NT2/D1 (cell line): ENCODE measurements at regions not wholly inside any gene's neighbourhood (a gene's known extent, or its start where the extent isn't known, plus 50 kb on each side); places are given as distances from the start of the nearest gene placed in this dataset.

Experiments
- DNase-seq: peaks from one replicate; pipeline ENCODE4 v3.0.0-alpha.2; 2011; ENCODE audit warnings: low read depth, low spot score
- H3K27me3 ChIP-seq: 2 replicates; pipeline ENCODE4 v1.6.0; 2011; ENCODE audit warnings: mild to moderate bottlenecking; ENCODE audit not compliant: insufficient read length, insufficient read depth
- H3K36me3 ChIP-seq: 2 replicates; pipeline ENCODE4 v1.6.1; 2011; ENCODE audit warnings: mild to moderate bottlenecking, low read length, mixed read lengths; ENCODE audit not compliant: insufficient read depth, insufficient read length
- H3K4me1 ChIP-seq: 2 replicates; pipeline ENCODE4 v1.5.1; 2011; ENCODE audit not compliant: insufficient read depth, insufficient read length
- H3K4me3 ChIP-seq: 2 replicates; pipeline ENCODE4 v1.5.1; 2011; ENCODE audit warnings: low read depth; ENCODE audit not compliant: insufficient read length
- H3K9ac ChIP-seq: 2 replicates; pipeline ENCODE4 v1.6.0; 2011; ENCODE audit warnings: low read depth; ENCODE audit not compliant: insufficient read length
- H3K9me3 ChIP-seq: 2 replicates; pipeline ENCODE4 v1.5.1; 2011; ENCODE audit warnings: mild to moderate bottlenecking, low read length; ENCODE audit not compliant: insufficient read depth
- SUZ12 ChIP-seq: IDR thresholded peaks from 2 replicates; pipeline ENCODE4 v1.6.1; 2011; ENCODE audit not compliant: insufficient read length, insufficient read depth; ENCODE audit errors: extremely low read depth
- YY1 ChIP-seq: IDR thresholded peaks from 2 replicates; pipeline ENCODE4 v1.6.1; 2011; ENCODE audit not compliant: insufficient read length, insufficient read depth
- ZNF274 ChIP-seq: IDR thresholded peaks from 2 replicates; pipeline ENCODE4 v1.6.1; 2011; ENCODE audit warnings: mild to moderate bottlenecking, low read depth, low read length

GRCh38 chr14:25111061-25111601, 61.2 kb upstream of the STXBP6 start:
- Histone ChIP-seq H3K4me3 (no peak overlapping the region), H3K27me3 (no peaks in the 10 kb centered on the region), H3K9me3 (no peaks in the 10 kb centered on the region), H3K9ac (no peak overlapping the region), H3K36me3 (no peaks in the 10 kb centered on the region), H3K4me1 (no peaks in the 10 kb centered on the region)
- DNase-seq = no peak
- TF ChIP-seq SUZ12 = no peak
- TF ChIP-seq YY1 = no peak
- TF ChIP-seq ZNF274 = no peak

GRCh38 chr14:25110106-25110505, 60.2 kb upstream of the STXBP6 start:
- no peaks in the 10 kb centered on the region for H3K27me3 ChIP-seq
- H3K36me3 ChIP-seq = no peaks in the 10 kb centered on the region
- DNase-seq = no peak
- H3K9me3 ChIP-seq = no peaks in the 10 kb centered on the region
- H3K4me1 ChIP-seq = no peaks in the 10 kb centered on the region
- no peak overlapping the region for H3K9ac ChIP-seq
- no peak overlapping the region for H3K4me3 ChIP-seq
- TF ChIP-seq SUZ12 = no peak
- TF ChIP-seq YY1 = no peak
- TF ChIP-seq ZNF274 = no peak

GRCh38 chr14:25108959-25109358, 59.0 kb upstream of the STXBP6 start:
- no peak overlapping the region for H3K4me3 ChIP-seq
- H3K4me1 ChIP-seq = no peaks in the 10 kb centered on the region
- H3K36me3 ChIP-seq = no peaks in the 10 kb centered on the region
- TF ChIP-seq SUZ12 = no peak
- TF ChIP-seq ZNF274 = no peak
- TF ChIP-seq YY1 = no peak
- DNase-seq = no peak
- no peaks in the 10 kb centered on the region for H3K9me3 ChIP-seq
- H3K27me3 ChIP-seq = no peaks in the 10 kb centered on the region
- H3K9ac ChIP-seq = no peak overlapping the region

GRCh38 chr14:25108291-25108690, 58.3 kb upstream of the STXBP6 start:
- Histone ChIP-seq H3K9ac (no peak overlapping the region), H3K27me3 (no peaks in the 10 kb centered on the region), H3K4me1 (no peaks in the 10 kb centered on the region), H3K4me3 (no peak overlapping the region), H3K9me3 (no peaks in the 10 kb centered on the region), H3K36me3 (no peaks in the 10 kb centered on the region)
- TF ChIP-seq YY1 (no peak), SUZ12 (no peak), ZNF274 (no peak)
- DNase-seq = no peak

- Histone ChIP-seq H3K36me3 (no peaks in the 10 kb centered on the region), H3K27me3 (no peaks in the 10 kb centered on the region), H3K9ac (no peak overlapping the region), H3K4me1 (no peaks in the 10 kb centered on the region), H3K9me3 (no peaks in the 10 kb centered on the region), H3K4me3 (no peak overlapping the region)
- no peak for DNase-seq
- TF ChIP-seq SUZ12 (no peak), YY1 (no peak), ZNF274 (no peak)
These were observed 53.9 kb upstream of the STXBP6 start for GRCh38 chr14:25103820-25104219.

- no peak for TF ChIP-seq SUZ12
- Histone ChIP-seq H3K27me3 (no peaks in the 10 kb centered on the region), H3K4me1 (no peaks in the 10 kb centered on the region), H3K4me3 (no peak overlapping the region), H3K9me3 (no peaks in the 10 kb centered on the region), H3K9ac (no peak overlapping the region), H3K36me3 (no peaks in the 10 kb centered on the region)
- no peak for DNase-seq
These were observed 53.3 kb upstream of the STXBP6 start for GRCh38 chr14:25103271-25103670.

- no peak overlapping the region for H3K9ac ChIP-seq
- H3K9me3 ChIP-seq = no peaks in the 10 kb centered on the region
- H3K4me3 ChIP-seq = no peak overlapping the region
- no peak for TF ChIP-seq YY1
- TF ChIP-seq ZNF274 = no peak
- no peaks in the 10 kb centered on the region for H3K27me3 ChIP-seq
- H3K36me3 ChIP-seq = no peaks in the 10 kb centered on the region
- no peaks in the 10 kb centered on the region for H3K4me1 ChIP-seq
- DNase-seq = no peak
These were observed 52.8 kb upstream of the STXBP6 start for GRCh38 chr14:25102788-25103187.

- H3K9me3 ChIP-seq = no peaks in the 10 kb centered on the region
- no peak overlapping the region for H3K4me3 ChIP-seq
- no peak for DNase-seq
- no peaks in the 10 kb centered on the region for H3K36me3 ChIP-seq
- no peak overlapping the region for H3K9ac ChIP-seq
- no peaks in the 10 kb centered on the region for H3K4me1 ChIP-seq
- H3K27me3 ChIP-seq = no peaks in the 10 kb centered on the region
- TF ChIP-seq ZNF274 (no peak), YY1 (no peak), SUZ12 (no peak)
These were observed 51.3 kb upstream of the STXBP6 start for GRCh38 chr14:25101276-25101675.
